H9 (cell line): ENCODE measurements at regions not wholly inside any gene's neighbourhood (a gene's known extent, or its start where the extent isn't known, plus 50 kb on each side); places are given as distances from the start of the nearest gene placed in this dataset.

Source experiments
- DNase-seq: peaks from one replicate; pipeline ENCODE4 v3.0.0-alpha.2; 2017
- H2AFZ ChIP-seq: one replicate; pipeline ENCODE4 v1.6.1; 2013; ENCODE audit warnings: mild to moderate bottlenecking, low read length, control low read depth, moderate library complexity
- H2AK5ac ChIP-seq: 2 replicates; pipeline ENCODE4 v1.6.1; 2013; ENCODE audit warnings: low read length, control low read depth, mixed read lengths; ENCODE audit not compliant: insufficient read length
- H2BK120ac ChIP-seq: one replicate; pipeline ENCODE4 v1.6.1; 2013; ENCODE audit warnings: low read depth, mild to moderate bottlenecking, low read length, control low read depth, inconsistent platforms; ENCODE audit not compliant: poor library complexity, severe bottlenecking
- H2BK12ac ChIP-seq: 2 replicates; pipeline ENCODE4 v1.6.1; 2013; ENCODE audit warnings: low read length, control low read depth, mixed read lengths, low read depth; ENCODE audit not compliant: insufficient read length
- H2BK15ac ChIP-seq: 2 replicates; pipeline ENCODE4 v1.6.1; 2013; ENCODE audit warnings: low read depth, low read length, control low read depth
- H2BK20ac ChIP-seq: one replicate; pipeline ENCODE4 v1.6.1; 2013; ENCODE audit warnings: low read depth, mild to moderate bottlenecking, low read length, control low read depth, inconsistent platforms; ENCODE audit not compliant: poor library complexity, severe bottlenecking
- H2BK5ac ChIP-seq: 2 replicates; pipeline ENCODE4 v1.6.1; 2013; ENCODE audit warnings: low read length, control low read depth, mixed read lengths; ENCODE audit not compliant: insufficient read length
- H3K14ac ChIP-seq: 2 replicates; pipeline ENCODE4 v1.6.1; 2013; ENCODE audit warnings: low read length, control low read depth; ENCODE audit not compliant: insufficient read depth
- H3K18ac ChIP-seq: 2 replicates; pipeline ENCODE4 v1.6.1; 2013; ENCODE audit warnings: low read depth, mild to moderate bottlenecking, mixed read lengths, low read length, control low read depth; ENCODE audit not compliant: insufficient read length
- H3K23ac ChIP-seq: 2 replicates; pipeline ENCODE4 v1.6.1; 2013; ENCODE audit warnings: low read length, control low read depth, mixed read lengths, low read depth; ENCODE audit not compliant: insufficient read length
- H3K23me2 ChIP-seq: 2 replicates; pipeline ENCODE4 v1.6.1; 2013; ENCODE audit warnings: low read depth, mild to moderate bottlenecking, mixed read lengths, low read length, control low read depth; ENCODE audit not compliant: insufficient read length, poor library complexity, severe bottlenecking
- H3K27ac ChIP-seq: 2 replicates; pipeline ENCODE4 v1.5.1; 2013; ENCODE audit warnings: low read length, control low read depth, mixed read lengths, low read depth; ENCODE audit not compliant: insufficient read length
- H3K27me3 ChIP-seq: 2 replicates; pipeline ENCODE4 v1.6.1; 2013; ENCODE audit warnings: low read length, control low read depth, inconsistent platforms; ENCODE audit not compliant: insufficient read depth
- H3K4ac ChIP-seq: 2 replicates; pipeline ENCODE4 v1.6.1; 2013; ENCODE audit warnings: low read depth, mild to moderate bottlenecking, control low read depth, inconsistent platforms, low read length, moderate library complexity
- H3K4me1 ChIP-seq: 2 replicates; pipeline ENCODE4 v1.6.1; 2013; ENCODE audit warnings: low read length, control low read depth, inconsistent platforms; ENCODE audit not compliant: insufficient read depth
- H3K4me2 ChIP-seq: 2 replicates; pipeline ENCODE4 v1.6.1; 2013; ENCODE audit warnings: low read length, control low read depth, mixed read lengths; ENCODE audit not compliant: insufficient read length, insufficient read depth
- H3K56ac ChIP-seq: 2 replicates; pipeline ENCODE4 v1.6.1; 2013; ENCODE audit warnings: low read depth, mild to moderate bottlenecking, mixed read lengths, low read length, control low read depth; ENCODE audit not compliant: insufficient read length
- H3K79me1 ChIP-seq: 2 replicates; pipeline ENCODE4 v1.6.1; 2013; ENCODE audit warnings: low read depth, mild to moderate bottlenecking, moderate library complexity, low read length, control low read depth, inconsistent platforms; ENCODE audit not compliant: insufficient read depth, poor library complexity, severe bottlenecking
- H3K79me2 ChIP-seq: 2 replicates; pipeline ENCODE4 v1.6.1; 2013; ENCODE audit warnings: low read length, control low read depth, inconsistent platforms; ENCODE audit not compliant: insufficient read depth
- H3K9ac ChIP-seq: 2 replicates; pipeline ENCODE4 v1.6.1; 2013; ENCODE audit warnings: low read length, control low read depth, mixed read lengths; ENCODE audit not compliant: insufficient read length; ENCODE audit errors: extremely low read depth
- H3K9me3 ChIP-seq: one replicate; pipeline ENCODE4 v1.6.1; 2013; ENCODE audit warnings: low read depth, low read length, inconsistent platforms; ENCODE audit not compliant: control insufficient read depth
- H3T11ph ChIP-seq: one replicate; pipeline ENCODE4 v1.6.1; 2013; ENCODE audit warnings: mild to moderate bottlenecking, low read length, control low read depth, inconsistent platforms
- H4K20me1 ChIP-seq: one replicate; pipeline ENCODE4 v1.6.1; 2013; ENCODE audit not compliant: control insufficient read depth, insufficient read length, insufficient read depth
- H4K5ac ChIP-seq: 2 replicates; pipeline ENCODE4 v1.6.1; 2013; ENCODE audit warnings: low read depth, mild to moderate bottlenecking, mixed read lengths, low read length, control low read depth; ENCODE audit not compliant: insufficient read length
- H4K8ac ChIP-seq: replicated peaks from 2 replicates; pipeline ENCODE4 v1.6.1; 2013; ENCODE audit warnings: low read length, control low read depth, mixed read lengths, low read depth; ENCODE audit not compliant: insufficient read length
- H4K91ac ChIP-seq: 2 replicates; pipeline ENCODE4 v1.6.1; 2013; ENCODE audit warnings: low read depth, mild to moderate bottlenecking, moderate library complexity, mixed read lengths, low read length, control low read depth; ENCODE audit not compliant: insufficient read length
- H3K27ac Mint-ChIP-seq, 3 experiments: 2 replicates in 2 of 3; 3 replicates in 1 of 3; pipeline ENCODE4 v1.8.0; 2020 to 2021; ENCODE audit warnings: mixed read lengths in 3 of 3, mild to moderate bottlenecking in 1 of 3, moderate library complexity in 1 of 3
- H3K27me3 Mint-ChIP-seq: 2 replicates; pipeline ENCODE4 v1.8.0; 2021; ENCODE audit warnings: low read depth, mild to moderate bottlenecking, moderate library complexity, mixed read lengths
- H3K36me3 Mint-ChIP-seq, 3 experiments: 2 replicates in 2 of 3; 3 replicates in 1 of 3; pipeline ENCODE4 v1.8.0; 2020 to 2021; ENCODE audit warnings: low read depth in 3 of 3, mixed read lengths in 3 of 3; ENCODE audit not compliant: insufficient read depth in 1 of 3
- H3K4me1 Mint-ChIP-seq, 2 experiments: 2 replicates each; pipeline ENCODE4 v1.8.0; 2020; ENCODE audit warnings: mixed read lengths in 2 of 2
- H3K4me3 Mint-ChIP-seq, 2 experiments: 2 replicates in 1 of 2; 3 replicates in 1 of 2; pipeline ENCODE4 v1.8.0; 2020 to 2021; ENCODE audit warnings: mild to moderate bottlenecking in 2 of 2, mixed read lengths in 2 of 2, moderate library complexity in 1 of 2
- H3K9me3 Mint-ChIP-seq, 2 experiments: 2 replicates in 1 of 2; 3 replicates in 1 of 2; pipeline ENCODE4 v1.8.0; 2020; ENCODE audit warnings: mild to moderate bottlenecking in 2 of 2, mixed read lengths in 2 of 2, moderate library complexity in 1 of 2
- CTCF ChIP-seq: fragments of 200-600 bp; sonication (generic); conservative IDR thresholded peaks from 3 replicates; pipeline ENCODE4 v1.8.0; 2021; ENCODE audit warnings: antibody characterized with exemption, mild to moderate bottlenecking
- WGBS: extraction: QIAGEN DNeasy Blood & Tissue Kit; methylation state at CpG from one replicate; pipeline ENCODE4 v1.1.7; 2013; ENCODE audit warnings: missing lambda C conversion rate, low lambda C conversion rate, mixed read lengths; ENCODE audit not compliant: insufficient read length; ENCODE audit errors: extremely low coverage; 5-methylcytosine and 5-hydroxymethylcytosine counted together

DNA sequence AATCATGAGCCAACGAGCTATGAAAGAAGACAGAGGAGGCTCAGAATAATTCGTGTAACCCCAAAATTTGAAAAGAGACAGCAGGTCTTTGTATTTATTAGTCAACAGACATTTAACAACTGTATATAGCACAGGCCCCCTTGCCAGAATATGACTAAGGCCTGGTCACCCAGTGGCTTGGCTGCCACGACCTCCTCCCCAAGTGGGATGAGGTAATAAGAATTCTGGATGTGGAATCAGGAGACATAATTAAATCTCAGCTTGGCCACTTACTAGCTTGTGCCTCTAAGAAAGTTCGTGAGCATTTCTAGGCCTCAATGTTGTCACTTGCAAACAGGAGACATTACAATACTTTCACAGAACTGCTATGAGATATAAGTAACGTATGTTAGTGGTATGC lies 134.2 kb upstream of the TNFSF4 start:
- no peak overlapping the region for H2BK20ac ChIP-seq
- no peaks in the 10 kb centered on the region for H3K9me3 ChIP-seq
- H2BK120ac ChIP-seq: no peak overlapping the region
- no peak for DNase-seq
- H2AK5ac ChIP-seq: no peak overlapping the region
- H3T11ph ChIP-seq: no peak overlapping the region
- no peaks in the 10 kb centered on the region for H3K23me2 ChIP-seq
- no peaks in the 10 kb centered on the region for H3K4me1 Mint-ChIP-seq
- H3K79me1 ChIP-seq: no peaks in the 10 kb centered on the region
- no peaks in the 10 kb centered on the region for H3K27me3 ChIP-seq
- no peak overlapping the region for H2BK5ac ChIP-seq
- no peak overlapping the region for H4K91ac ChIP-seq
- no peak overlapping the region for H3K56ac ChIP-seq
- H3K4me3 Mint-ChIP-seq: no peak overlapping the region
- H2AFZ ChIP-seq: no peak overlapping the region
- no CpG with 5 or more reads among the region's 5 CpGs for WGBS
- H3K14ac ChIP-seq: no peak overlapping the region
- H2BK15ac ChIP-seq: no peak overlapping the region
- H3K4ac ChIP-seq: no peak overlapping the region
- no peak for TF ChIP-seq CTCF
- H3K79me2 ChIP-seq: no peaks in the 10 kb centered on the region
- no peak overlapping the region for H3K9ac ChIP-seq
- no peak overlapping the region for H3K18ac ChIP-seq
- no peaks in the 10 kb centered on the region for H4K20me1 ChIP-seq
- no peak overlapping the region for H3K23ac ChIP-seq
- H3K9me3 Mint-ChIP-seq: no peaks in the 10 kb centered on the region; a peak in 1 of 5 replicates
- H4K5ac ChIP-seq: no peak overlapping the region
- no peak overlapping the region for H3K27ac ChIP-seq
- no peak overlapping the region for H3K27ac Mint-ChIP-seq
- H3K4me2 ChIP-seq: no peak overlapping the region
- H2BK12ac ChIP-seq: no peak overlapping the region
- no peaks in the 10 kb centered on the region for H3K36me3 Mint-ChIP-seq
- H3K4me1 ChIP-seq: no peaks in the 10 kb centered on the region
- H4K8ac ChIP-seq: no peak overlapping the region
- no peaks in the 10 kb centered on the region for H3K27me3 Mint-ChIP-seq
